C4-2B (cell line): ENCODE measurements at regions not wholly inside any gene's neighbourhood (a gene's known extent, or its start where the extent isn't known, plus 50 kb on each side); places are given as distances from the start of the nearest gene placed in this dataset.

Experiments
- ZFX ChIP-seq: fragments of 450-650 bp; IDR thresholded peaks from 2 replicates; pipeline ENCODE4 v1.6.1; 2017
- TF ChIP-seq, protein P1 (sequence below): fragments of 450-650 bp; conservative IDR thresholded peaks from 2 replicates; pipeline ENCODE4 v1.5.1; 2017; ENCODE audit warnings: mild to moderate bottlenecking

DNA sequence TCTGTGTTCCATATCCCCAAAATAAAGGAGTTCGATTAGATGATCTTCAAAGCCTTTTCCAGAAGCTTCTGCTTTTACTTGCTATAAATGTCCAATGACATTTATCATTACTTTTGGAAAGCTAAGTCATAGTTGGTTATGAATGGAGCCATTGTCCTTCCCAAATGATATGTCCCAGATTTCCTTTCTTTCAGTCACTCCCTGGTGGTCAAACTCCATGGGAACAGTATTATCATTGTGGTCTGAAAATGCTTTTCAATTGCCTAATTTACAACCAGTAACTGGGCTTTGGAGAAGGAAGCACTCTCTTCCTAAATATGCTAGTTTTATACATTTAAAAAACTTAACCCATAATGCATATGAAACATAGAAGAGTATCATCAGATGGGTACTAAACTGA, 571.5 kb upstream of the AMOT start:
- TF ChIP-seq, protein P1, sequence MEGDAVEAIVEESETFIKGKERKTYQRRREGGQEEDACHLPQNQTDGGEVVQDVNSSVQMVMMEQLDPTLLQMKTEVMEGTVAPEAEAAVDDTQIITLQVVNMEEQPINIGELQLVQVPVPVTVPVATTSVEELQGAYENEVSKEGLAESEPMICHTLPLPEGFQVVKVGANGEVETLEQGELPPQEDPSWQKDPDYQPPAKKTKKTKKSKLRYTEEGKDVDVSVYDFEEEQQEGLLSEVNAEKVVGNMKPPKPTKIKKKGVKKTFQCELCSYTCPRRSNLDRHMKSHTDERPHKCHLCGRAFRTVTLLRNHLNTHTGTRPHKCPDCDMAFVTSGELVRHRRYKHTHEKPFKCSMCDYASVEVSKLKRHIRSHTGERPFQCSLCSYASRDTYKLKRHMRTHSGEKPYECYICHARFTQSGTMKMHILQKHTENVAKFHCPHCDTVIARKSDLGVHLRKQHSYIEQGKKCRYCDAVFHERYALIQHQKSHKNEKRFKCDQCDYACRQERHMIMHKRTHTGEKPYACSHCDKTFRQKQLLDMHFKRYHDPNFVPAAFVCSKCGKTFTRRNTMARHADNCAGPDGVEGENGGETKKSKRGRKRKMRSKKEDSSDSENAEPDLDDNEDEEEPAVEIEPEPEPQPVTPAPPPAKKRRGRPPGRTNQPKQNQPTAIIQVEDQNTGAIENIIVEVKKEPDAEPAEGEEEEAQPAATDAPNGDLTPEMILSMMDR = no peak
- no peak for TF ChIP-seq ZFX
